HL-60 (cell line): ENCODE measurements at regions not wholly inside any gene's neighbourhood (a gene's known extent, or its start where the extent isn't known, plus 50 kb on each side); places are given as distances from the start of the nearest gene placed in this dataset.

ENCODE experiments used
- DNase-seq, 2 experiments: peaks; one replicate each; pipeline ENCODE4 v3.0.0-alpha.2; 2010 to 2020; ENCODE audit warnings: low read depth in 1 of 2, low spot score in 1 of 2
- H3K27ac ChIP-seq: fragments of 250-450 bp; sonication (Bioruptor Pico); replicated peaks from 2 replicates; pipeline ENCODE4 v1.5.1; 2020; ENCODE audit warnings: mild to moderate bottlenecking, moderate library complexity
- H3K27me3 ChIP-seq: fragments of 250-450 bp; sonication (Bioruptor Pico); 2 replicates; pipeline ENCODE4 v1.5.1; 2021; ENCODE audit warnings: mild to moderate bottlenecking, moderate library complexity; ENCODE audit not compliant: insufficient read depth, poor library complexity, severe bottlenecking
- H3K4me3 ChIP-seq: replicated peaks from 2 replicates; pipeline ENCODE4 v1.5.1; 2011; ENCODE audit warnings: mild to moderate bottlenecking, control low read depth, low read length; ENCODE audit not compliant: insufficient read depth
- GABPA ChIP-seq: IDR thresholded peaks from 2 replicates; pipeline ENCODE4 v1.6.1; 2012; ENCODE audit warnings: low read depth
- POLR2AphosphoS5 ChIP-seq: IDR thresholded peaks from 2 replicates; pipeline ENCODE4 v1.6.1; 2012; ENCODE audit warnings: low read depth
- SPI1 ChIP-seq: IDR thresholded peaks from 2 replicates; pipeline ENCODE4 v1.6.1; 2012; ENCODE audit warnings: low read depth, mild to moderate bottlenecking, borderline replicate concordance
- TF ChIP-seq, protein P1 (sequence below): IDR thresholded peaks from one replicate; pipeline ENCODE4 v1.5.1; 2011; ENCODE audit warnings: low read length, control low read depth, inconsistent platforms; ENCODE audit not compliant: insufficient read depth
- TF ChIP-seq, protein P2 (sequence below): IDR thresholded peaks from 2 replicates; pipeline ENCODE4 v1.6.1; 2012; ENCODE audit warnings: low read depth; ENCODE audit not compliant: insufficient replicate concordance

DNA sequence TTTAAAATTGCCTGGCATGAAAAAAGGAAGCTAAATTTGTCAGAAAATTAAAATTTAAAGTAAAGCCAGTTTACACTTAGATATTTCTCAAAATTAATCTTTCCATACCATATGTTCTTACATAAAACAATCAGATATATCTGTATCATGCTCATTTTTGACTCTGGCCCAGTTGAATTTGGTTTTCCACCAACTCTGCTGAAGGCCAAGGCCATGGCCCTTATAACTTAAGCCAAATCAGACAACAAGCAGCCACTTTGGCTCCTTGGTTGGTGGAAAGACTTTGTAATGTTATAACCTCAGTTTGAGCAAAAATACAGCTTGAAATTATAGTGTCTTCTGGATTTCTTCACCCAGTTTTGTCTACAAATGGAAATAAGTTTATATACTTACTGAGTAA is 97.3 kb downstream of the CENPW start:
- H3K27ac ChIP-seq: no peak overlapping the region
- TF ChIP-seq SPI1: no peak
- TF ChIP-seq POLR2AphosphoS5: no peak
- TF ChIP-seq, protein P1, sequence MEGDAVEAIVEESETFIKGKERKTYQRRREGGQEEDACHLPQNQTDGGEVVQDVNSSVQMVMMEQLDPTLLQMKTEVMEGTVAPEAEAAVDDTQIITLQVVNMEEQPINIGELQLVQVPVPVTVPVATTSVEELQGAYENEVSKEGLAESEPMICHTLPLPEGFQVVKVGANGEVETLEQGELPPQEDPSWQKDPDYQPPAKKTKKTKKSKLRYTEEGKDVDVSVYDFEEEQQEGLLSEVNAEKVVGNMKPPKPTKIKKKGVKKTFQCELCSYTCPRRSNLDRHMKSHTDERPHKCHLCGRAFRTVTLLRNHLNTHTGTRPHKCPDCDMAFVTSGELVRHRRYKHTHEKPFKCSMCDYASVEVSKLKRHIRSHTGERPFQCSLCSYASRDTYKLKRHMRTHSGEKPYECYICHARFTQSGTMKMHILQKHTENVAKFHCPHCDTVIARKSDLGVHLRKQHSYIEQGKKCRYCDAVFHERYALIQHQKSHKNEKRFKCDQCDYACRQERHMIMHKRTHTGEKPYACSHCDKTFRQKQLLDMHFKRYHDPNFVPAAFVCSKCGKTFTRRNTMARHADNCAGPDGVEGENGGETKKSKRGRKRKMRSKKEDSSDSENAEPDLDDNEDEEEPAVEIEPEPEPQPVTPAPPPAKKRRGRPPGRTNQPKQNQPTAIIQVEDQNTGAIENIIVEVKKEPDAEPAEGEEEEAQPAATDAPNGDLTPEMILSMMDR: no peak
- no peak for TF ChIP-seq GABPA
- TF ChIP-seq, protein P2, sequence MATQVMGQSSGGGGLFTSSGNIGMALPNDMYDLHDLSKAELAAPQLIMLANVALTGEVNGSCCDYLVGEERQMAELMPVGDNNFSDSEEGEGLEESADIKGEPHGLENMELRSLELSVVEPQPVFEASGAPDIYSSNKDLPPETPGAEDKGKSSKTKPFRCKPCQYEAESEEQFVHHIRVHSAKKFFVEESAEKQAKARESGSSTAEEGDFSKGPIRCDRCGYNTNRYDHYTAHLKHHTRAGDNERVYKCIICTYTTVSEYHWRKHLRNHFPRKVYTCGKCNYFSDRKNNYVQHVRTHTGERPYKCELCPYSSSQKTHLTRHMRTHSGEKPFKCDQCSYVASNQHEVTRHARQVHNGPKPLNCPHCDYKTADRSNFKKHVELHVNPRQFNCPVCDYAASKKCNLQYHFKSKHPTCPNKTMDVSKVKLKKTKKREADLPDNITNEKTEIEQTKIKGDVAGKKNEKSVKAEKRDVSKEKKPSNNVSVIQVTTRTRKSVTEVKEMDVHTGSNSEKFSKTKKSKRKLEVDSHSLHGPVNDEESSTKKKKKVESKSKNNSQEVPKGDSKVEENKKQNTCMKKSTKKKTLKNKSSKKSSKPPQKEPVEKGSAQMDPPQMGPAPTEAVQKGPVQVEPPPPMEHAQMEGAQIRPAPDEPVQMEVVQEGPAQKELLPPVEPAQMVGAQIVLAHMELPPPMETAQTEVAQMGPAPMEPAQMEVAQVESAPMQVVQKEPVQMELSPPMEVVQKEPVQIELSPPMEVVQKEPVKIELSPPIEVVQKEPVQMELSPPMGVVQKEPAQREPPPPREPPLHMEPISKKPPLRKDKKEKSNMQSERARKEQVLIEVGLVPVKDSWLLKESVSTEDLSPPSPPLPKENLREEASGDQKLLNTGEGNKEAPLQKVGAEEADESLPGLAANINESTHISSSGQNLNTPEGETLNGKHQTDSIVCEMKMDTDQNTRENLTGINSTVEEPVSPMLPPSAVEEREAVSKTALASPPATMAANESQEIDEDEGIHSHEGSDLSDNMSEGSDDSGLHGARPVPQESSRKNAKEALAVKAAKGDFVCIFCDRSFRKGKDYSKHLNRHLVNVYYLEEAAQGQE: no peak
- no peaks in the 10 kb centered on the region for H3K27me3 ChIP-seq
- H3K4me3 ChIP-seq: no peak overlapping the region
- no peak for DNase-seq

- DNase-seq: no peak
- TF ChIP-seq SPI1 (no peak), GABPA (no peak), POLR2AphosphoS5 (no peak)
- TF ChIP-seq, protein P1: no peak
- TF ChIP-seq, protein P2: no peak
- Histone ChIP-seq H3K27me3 (no peaks in the 10 kb centered on the region), H3K27ac (no peak overlapping the region), H3K4me3 (no peak overlapping the region)
Observed at GRCh38 chr6:126439040-126439439, 99.1 kb downstream of the CENPW start.

DNA sequence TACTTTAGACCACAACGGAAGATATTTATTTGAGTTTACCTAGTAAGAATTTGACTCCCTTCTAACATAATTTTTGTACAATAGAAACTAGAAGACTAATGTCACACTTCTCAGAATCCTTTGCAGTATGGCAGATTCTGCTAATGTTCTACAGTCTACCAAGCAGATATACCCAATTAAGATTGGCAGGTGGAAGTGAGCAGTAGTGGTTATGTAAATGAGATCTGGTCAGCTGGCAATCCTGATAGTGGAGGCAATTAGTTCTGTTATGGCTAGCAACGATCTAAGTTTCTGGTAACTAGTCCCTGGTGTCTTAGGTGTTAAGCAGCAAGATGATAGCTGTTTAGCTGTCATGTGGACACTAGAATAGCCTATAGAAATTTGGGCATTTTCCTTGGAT is 101.0 kb downstream of the CENPW start:
- no peak overlapping the region for H3K27ac ChIP-seq
- no peak for DNase-seq

More for the DNA sequence above, 101.0 kb downstream of the CENPW start:
- TF ChIP-seq SPI1: no peak
- TF ChIP-seq POLR2AphosphoS5: no peak
- TF ChIP-seq GABPA: no peak
- TF ChIP-seq, protein P1: no peak
- TF ChIP-seq, protein P2: no peak
- Histone ChIP-seq H3K4me3 (no peak overlapping the region), H3K27me3 (no peaks in the 10 kb centered on the region)
